Brain microvascular endothelial cell (primary cell): ENCODE measurements at regions not wholly inside any gene's neighbourhood (a gene's known extent, or its start where the extent isn't known, plus 50 kb on each side); places are given as distances from the start of the nearest gene placed in this dataset.
"Not testable (repeated sequence)": the region's sequence is repeated elsewhere in the genome, so short reads cannot be mapped to it uniquely, and the experiment has no call there.

Source experiments
- DNase-seq: peaks from one replicate; pipeline ENCODE4 v3.0.0-alpha.2; 2020
- H3K27ac ChIP-seq: fragments of 250-450 bp; sonication (Bioruptor Pico); 2 replicates; pipeline ENCODE4 v1.5.1; 2020; ENCODE audit warnings: mild to moderate bottlenecking, moderate library complexity
- H3K27me3 ChIP-seq: fragments of 250-450 bp; sonication (Bioruptor Pico); replicated peaks from 2 replicates; pipeline ENCODE4 v1.5.1; 2020; ENCODE audit warnings: mild to moderate bottlenecking
- H3K36me3 ChIP-seq: fragments of 250-450 bp; sonication (Bioruptor Pico); replicated peaks from 2 replicates; pipeline ENCODE4 v1.5.1; 2020; ENCODE audit warnings: mild to moderate bottlenecking
- H3K4me3 ChIP-seq: 2 replicates; pipeline ENCODE4 v1.5.1; 2011; ENCODE audit warnings: low read depth, mild to moderate bottlenecking, control low read depth, low read length, moderate library complexity
- CTCF ChIP-seq: IDR thresholded peaks from 2 replicates; pipeline ENCODE4 v1.5.1; 2011; ENCODE audit warnings: low read depth, mild to moderate bottlenecking, moderate library complexity, low read length, control low read depth, inconsistent platforms; ENCODE audit errors: missing control alignments
- in situ Hi-C: cut with HindIII; loops from 2 replicates; pipeline ENCODE4 v1.10.0; 2017; ENCODE audit warnings: low sequenced_read_pairs, low pct_ligation_motif_present

- Histone ChIP-seq H3K27ac (no peak overlapping the region), H3K27me3 (no peaks in the 10 kb centered on the region), H3K36me3 (no peaks in the 10 kb centered on the region), H3K4me3 (no peak overlapping the region)
- in situ Hi-C loops, result no loop called here
- DNase-seq, result no peak
- TF ChIP-seq CTCF, result no peak
These were observed 1705.5 kb upstream of the PIK3C3 start for GRCh38 chr18:40249390-40250080.

- H3K27me3 ChIP-seq, H3K36me3 ChIP-seq, in situ Hi-C loops, DNase-seq, H3K27ac ChIP-seq, H3K4me3 ChIP-seq: not testable (repeated sequence)
These were observed 1709.4 kb upstream of the PIK3C3 start for GRCh38 chr18:40245612-40246011.

GRCh38 chr18:40243607-40244006 is 1711.4 kb upstream of the PIK3C3 start:
- Histone ChIP-seq H3K27ac (no peak overlapping the region), H3K36me3 (no peaks in the 10 kb centered on the region), H3K27me3 (no peaks in the 10 kb centered on the region), H3K4me3 (no peak overlapping the region)
- in situ Hi-C loops, result no loop called here
- no peak for TF ChIP-seq CTCF
- no peak for DNase-seq

- no peak overlapping the region for H3K27ac ChIP-seq
- TF ChIP-seq CTCF, result no peak
- H3K36me3 ChIP-seq, result no peaks in the 10 kb centered on the region
- no peaks in the 10 kb centered on the region for H3K27me3 ChIP-seq
- no peak overlapping the region for H3K4me3 ChIP-seq
- no peak for DNase-seq
- in situ Hi-C loops, result no loop called here
These were observed 1719.2 kb upstream of the PIK3C3 start for GRCh38 chr18:40235836-40236235.

GRCh38 chr18:40235323-40235722 is 1719.7 kb upstream of the PIK3C3 start:
- H3K27me3 ChIP-seq, result no peaks in the 10 kb centered on the region
- in situ Hi-C loops, result no loop called here
- no peak overlapping the region for H3K4me3 ChIP-seq
- no peak for DNase-seq
- H3K36me3 ChIP-seq, result no peaks in the 10 kb centered on the region
- TF ChIP-seq CTCF, result no peak
- no peak overlapping the region for H3K27ac ChIP-seq

- no peak for TF ChIP-seq CTCF
- in situ Hi-C loops, result no loop called here
- Histone ChIP-seq H3K36me3 (no peaks in the 10 kb centered on the region), H3K27ac (no peak overlapping the region), H3K27me3 (no peaks in the 10 kb centered on the region), H3K4me3 (no peak overlapping the region)
- no peak for DNase-seq
These were observed 1721.0 kb upstream of the PIK3C3 start for GRCh38 chr18:40233931-40234616.
